ENCODE measurements at regions not wholly inside any gene's neighbourhood (a gene's known extent, or its start where the extent isn't known, plus 50 kb on each side); places are given as distances from the start of the nearest gene placed in this dataset.

- no peak for DNase-seq (ENCODE audit: low spot score)
- no peak for FAIRE-seq
Measured at GRCh38 chr9:96089452-96090085, 212.4 kb downstream of the HSD17B3 start.

DNA sequence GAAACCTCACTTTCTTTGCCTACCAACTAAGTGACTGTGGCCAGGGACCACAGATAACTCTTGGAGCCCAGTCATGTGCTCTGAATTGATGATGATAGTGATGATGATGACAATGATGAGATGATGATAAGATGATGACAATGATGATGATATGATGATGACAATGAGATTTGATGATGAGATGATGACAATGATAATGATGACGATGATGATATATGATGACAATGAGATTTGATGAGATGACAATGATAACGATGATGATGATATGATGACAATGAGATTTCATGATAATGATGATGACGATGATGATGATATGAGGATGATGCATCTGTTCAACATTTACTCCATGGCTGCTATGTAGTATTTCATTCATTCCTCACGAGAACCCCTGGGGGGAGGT is 213.0 kb downstream of the ERCC6L2 start:
- DNase-seq (ENCODE audit: low spot score) (no peak), FAIRE-seq (no peak)

- no peak for DNase-seq (ENCODE audit: low spot score)
- FAIRE-seq = no peak
Measured at GRCh38 chr9:96087669-96088299, 212.3 kb downstream of the ERCC6L2 start.

- FAIRE-seq (no peak), DNase-seq (ENCODE audit: low spot score) (no peak)
Measured at GRCh38 chr9:96086936-96087571, 211.6 kb downstream of the ERCC6L2 start.

GRCh38 chr9:96085491-96086143 is 210.1 kb downstream of the ERCC6L2 start:
- no peak for DNase-seq (ENCODE audit: low spot score)
- FAIRE-seq = no peak

DNA sequence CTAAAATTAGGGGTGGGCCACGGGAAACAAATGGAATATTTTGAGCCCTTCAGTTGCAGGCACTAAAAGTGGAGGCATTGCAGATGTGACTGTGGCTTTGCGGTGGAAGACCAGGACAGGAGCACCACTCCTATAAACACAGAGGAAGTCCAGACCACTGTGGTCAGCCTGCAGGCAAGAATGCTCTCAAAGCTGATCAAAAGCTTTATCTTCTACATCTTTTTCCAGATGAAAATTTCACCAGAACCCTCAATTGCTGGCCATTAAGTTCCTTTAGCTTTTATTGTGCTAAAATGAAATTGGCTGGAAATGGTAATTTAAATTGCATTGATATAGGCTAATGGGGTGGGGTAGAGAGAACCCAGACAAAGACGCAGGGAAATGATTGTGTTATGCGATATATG is 208.8 kb downstream of the ERCC6L2 start:
- no peak for FAIRE-seq
- DNase-seq (ENCODE audit: low spot score) = no peak

- FAIRE-seq (no peak), DNase-seq (ENCODE audit: low spot score) (no peak)
Measured at GRCh38 chr9:96082516-96083232, 207.2 kb downstream of the ERCC6L2 start.

DNA sequence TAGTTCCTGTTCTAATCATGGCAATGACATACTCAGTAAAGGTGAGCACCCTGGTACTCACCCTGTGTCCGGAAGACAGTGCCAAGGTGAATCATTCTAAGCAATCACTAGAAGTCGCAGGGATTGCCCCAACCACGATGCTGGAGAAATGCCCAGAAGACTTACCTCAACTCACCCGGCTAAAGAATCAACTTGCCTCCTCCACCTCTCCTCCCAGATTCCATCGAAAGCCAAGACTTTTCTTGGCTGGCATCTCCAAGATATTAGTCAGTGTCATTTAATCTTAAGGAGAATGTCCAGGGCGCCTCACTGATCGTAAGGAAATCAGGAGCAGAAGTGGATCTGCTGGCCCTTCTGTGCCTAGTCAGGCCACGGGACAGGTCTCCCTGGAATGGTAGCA is 204.9 kb downstream of the ERCC6L2 start:
- DNase-seq (ENCODE audit: low spot score) (peak; percentile 92), FAIRE-seq (peak; percentile 96)

DNA sequence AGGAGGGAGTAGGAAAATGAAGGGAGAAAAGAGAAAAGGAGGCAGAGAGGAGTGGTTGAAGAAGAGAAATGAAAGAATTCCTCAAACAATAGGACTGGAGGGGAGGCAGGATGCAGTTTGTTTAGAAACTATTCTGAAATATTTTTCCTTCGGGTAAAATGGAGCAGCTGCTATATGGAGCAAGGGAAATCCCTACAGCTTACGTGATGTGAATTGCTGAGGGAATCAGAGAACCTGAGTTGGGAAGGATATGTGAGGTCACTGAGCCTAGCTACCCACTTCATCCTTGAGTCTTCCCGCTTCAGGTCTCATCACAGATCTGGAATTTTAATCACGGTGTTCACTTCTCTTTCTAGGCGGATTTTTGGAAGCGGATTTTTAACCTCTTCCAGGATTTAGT is 204.3 kb downstream of the ERCC6L2 start:
- DNase-seq (ENCODE audit: low spot score) (no peak), FAIRE-seq (no peak)

DNA sequence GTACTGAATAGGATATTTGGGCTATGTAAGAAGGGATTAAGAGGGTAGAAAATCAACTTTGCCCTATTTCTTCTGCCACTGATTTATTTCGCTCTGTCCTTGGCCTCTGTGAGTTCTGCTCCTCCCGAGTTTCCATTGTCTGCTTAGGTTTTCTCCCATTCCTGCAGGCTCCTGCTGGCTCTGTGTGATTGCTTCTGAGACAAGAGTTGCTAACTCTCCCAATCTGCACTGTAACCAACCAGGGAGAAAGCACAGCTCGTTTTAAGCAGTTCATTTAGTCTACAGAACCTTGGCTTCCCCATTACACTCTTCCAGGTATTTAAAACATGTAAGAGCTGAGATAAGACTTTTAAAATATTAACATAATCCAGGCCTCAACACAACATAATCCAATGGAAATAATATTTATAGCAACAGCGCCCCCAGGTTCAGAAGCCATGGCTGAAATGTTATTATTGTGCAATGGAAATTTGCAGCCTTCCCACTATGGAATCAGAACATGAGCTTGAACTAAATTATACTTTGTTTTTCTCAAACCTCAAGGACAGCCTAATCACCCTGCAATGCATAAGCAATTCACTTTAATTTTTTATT is 203.5 kb downstream of the ERCC6L2 start:
- no peak for DNase-seq (ENCODE audit: low spot score)
- no peak for FAIRE-seq

DNA sequence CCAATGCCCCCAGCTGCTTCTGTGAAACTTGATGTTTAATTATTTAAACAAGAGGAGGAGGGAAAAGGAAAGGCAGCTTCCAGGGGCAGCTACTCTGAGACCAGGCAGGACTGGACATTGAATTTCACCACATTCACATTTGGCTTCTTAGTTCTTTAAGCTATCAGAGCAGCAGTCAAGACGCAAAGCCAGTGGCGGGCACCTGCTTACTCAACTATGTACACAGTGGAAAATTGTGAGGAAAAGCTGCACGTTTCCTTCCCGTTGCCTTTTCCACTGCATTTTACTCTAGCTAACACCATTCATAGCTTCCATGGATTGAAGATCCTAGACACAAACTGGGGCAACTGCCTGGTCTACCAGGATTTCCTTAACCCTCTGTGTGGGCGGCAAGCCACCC is 200.3 kb downstream of the ERCC6L2 start:
- FAIRE-seq = no peak
- DNase-seq (ENCODE audit: low spot score) = no peak

DNA sequence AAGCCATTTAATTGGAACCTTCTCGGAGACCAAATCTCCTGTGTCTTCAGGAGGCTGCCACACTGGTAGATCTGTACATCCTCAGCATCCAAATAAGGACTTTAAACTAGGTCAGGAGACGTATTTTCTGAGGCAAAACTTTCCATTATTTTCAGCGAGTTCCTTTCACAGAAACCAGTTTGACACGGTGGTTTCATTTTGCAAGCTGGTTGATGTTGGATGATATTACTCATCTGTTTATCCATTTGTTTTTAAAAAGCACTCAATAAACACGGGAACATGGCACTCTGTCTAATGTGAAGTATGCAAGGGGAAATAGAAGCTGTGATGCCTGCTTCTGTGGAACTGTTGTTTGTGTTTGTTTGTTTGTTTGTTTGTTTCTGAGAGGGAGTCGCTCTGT is 199.6 kb downstream of the ERCC6L2 start:
- FAIRE-seq (no peak), DNase-seq (ENCODE audit: low spot score) (no peak)

- DNase-seq (ENCODE audit: low spot score) (no peak), FAIRE-seq (no peak)
Measured at GRCh38 chr9:96073531-96074480, 198.3 kb downstream of the ERCC6L2 start.

- FAIRE-seq = no peak
- DNase-seq (ENCODE audit: low spot score) = no peak
Measured at GRCh38 chr9:96072930-96073329, 197.4 kb downstream of the ERCC6L2 start.

- FAIRE-seq (no peak), DNase-seq (ENCODE audit: low spot score) (no peak)
Measured at GRCh38 chr9:96071815-96072124, 196.3 kb downstream of the ERCC6L2 start.

- DNase-seq (ENCODE audit: low spot score) (no peak), FAIRE-seq (no peak)
Measured at GRCh38 chr9:96071076-96071814, 195.8 kb downstream of the ERCC6L2 start.

- no peak for FAIRE-seq
- DNase-seq (ENCODE audit: low spot score) = no peak
Measured at GRCh38 chr9:96069629-96070220, 194.2 kb downstream of the ERCC6L2 start.

DNA sequence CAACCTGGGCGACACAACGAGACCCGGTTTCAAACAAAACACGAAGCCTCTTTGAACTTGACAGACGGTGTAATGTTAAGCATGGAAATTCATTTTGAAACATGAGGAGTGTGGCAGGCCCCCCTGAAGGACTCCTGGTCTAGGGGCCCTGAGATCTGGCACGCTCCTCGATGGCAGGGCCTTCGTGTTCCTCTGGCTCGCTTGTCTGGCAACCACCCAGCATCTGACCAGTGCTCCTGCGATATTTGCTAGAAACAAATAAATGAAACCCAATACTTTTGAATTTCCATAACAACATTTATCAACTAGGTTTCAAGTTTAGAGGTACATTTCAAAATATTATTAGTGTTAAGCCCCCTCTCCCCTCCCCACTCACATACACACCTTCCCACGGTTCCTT is 193.0 kb downstream of the ERCC6L2 start:
- FAIRE-seq (no peak), DNase-seq (ENCODE audit: low spot score) (no peak)

DNA sequence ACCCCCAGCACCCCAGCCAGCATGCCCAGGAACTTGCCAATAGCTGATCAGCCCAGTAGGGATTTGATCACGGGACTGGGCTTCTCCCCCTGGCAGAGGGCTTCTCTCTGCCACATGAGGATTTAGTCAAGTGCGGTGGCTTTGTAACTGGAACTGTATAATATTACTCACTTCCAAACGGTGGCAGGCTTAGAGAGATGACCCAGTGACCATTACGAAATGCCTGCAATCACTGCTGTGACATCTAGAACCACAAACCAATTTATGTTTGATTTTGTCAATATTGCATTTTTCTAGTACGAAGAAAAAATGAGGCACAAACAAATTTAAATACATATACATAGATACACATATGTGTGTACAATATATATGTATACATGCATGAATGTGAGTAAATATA is 192.1 kb downstream of the ERCC6L2 start:
- no peak for DNase-seq (ENCODE audit: low spot score)
- FAIRE-seq = no peak

Measured in RCC 7860 (cell line).